GF-D8 (cell line): ENCODE measurements at regions not wholly inside any gene's neighbourhood (a gene's known extent, or its start where the extent isn't known, plus 50 kb on each side); places are given as distances from the start of the nearest gene placed in this dataset.
"Not testable (repeated sequence)": the region's sequence is repeated elsewhere in the genome, so short reads cannot be mapped to it uniquely, and the experiment has no call there.

Experiments
- DNase-seq: peaks from one replicate; lab custom pipeline; 2025; lab: John Stamatoyannopoulos, UW

GRCh38 chr3:166993015-166993630 is 387.0 kb downstream of the ZBBX start:
- DNase-seq = no peak

- no peak for DNase-seq
Observed at GRCh38 chr3:166986000-166986399, 394.1 kb downstream of the ZBBX start.

- DNase-seq = not testable (repeated sequence)
Observed at GRCh38 chr3:166975796-166976195, 404.3 kb downstream of the ZBBX start.

GRCh38 chr3:166967714-166968113 is 412.4 kb downstream of the ZBBX start:
- not testable (repeated sequence) for DNase-seq

GRCh38 chr3:166962911-166963310 is 417.2 kb downstream of the ZBBX start:
- no peak for DNase-seq

- DNase-seq = no peak
Observed at GRCh38 chr3:166957121-166957520, 423.0 kb downstream of the ZBBX start.

- DNase-seq = no peak
Observed at GRCh38 chr3:166955201-166955939, 424.7 kb downstream of the ZBBX start.

GRCh38 chr3:166934879-166935278 is 445.2 kb downstream of the ZBBX start:
- no peak for DNase-seq

- DNase-seq = no peak
Observed at GRCh38 chr3:166917437-166917836, 462.7 kb downstream of the ZBBX start.

- no peak for DNase-seq
Observed at GRCh38 chr3:166902374-166902773, 477.7 kb downstream of the ZBBX start.

GRCh38 chr3:166900866-166901577 is 479.1 kb downstream of the ZBBX start:
- DNase-seq = no peak

GRCh38 chr3:166897811-166898210 is 482.3 kb downstream of the ZBBX start:
- DNase-seq = no peak

GRCh38 chr3:166889241-166889640 is 490.9 kb downstream of the ZBBX start:
- DNase-seq = no peak

- no peak for DNase-seq
Observed at GRCh38 chr3:166879661-166880060, 500.4 kb downstream of the ZBBX start.

GRCh38 chr3:166877971-166878370 is 502.1 kb downstream of the ZBBX start:
- DNase-seq = no peak

- DNase-seq = no peak
Observed at GRCh38 chr3:166864473-166865467, 515.3 kb downstream of the ZBBX start.

- no peak for DNase-seq
Observed at GRCh38 chr3:166860217-166860616, 519.9 kb downstream of the ZBBX start.

GRCh38 chr3:166844329-166844728 is 535.8 kb downstream of the ZBBX start:
- DNase-seq = no peak

- DNase-seq = not testable (repeated sequence)
Observed at GRCh38 chr3:166842784-166843183, 537.3 kb downstream of the ZBBX start.

GRCh38 chr3:166837535-166837934 is 542.6 kb downstream of the ZBBX start:
- no peak for DNase-seq

- no peak for DNase-seq
Observed at GRCh38 chr3:166836836-166837235, 543.3 kb downstream of the ZBBX start.

- DNase-seq = no peak
Observed at GRCh38 chr3:166829896-166830295, 550.2 kb downstream of the ZBBX start.
